IPS-18a (cell line): ENCODE measurements at regions not wholly inside any gene's neighbourhood (a gene's known extent, or its start where the extent isn't known, plus 50 kb on each side); places are given as distances from the start of the nearest gene placed in this dataset.

ENCODE experiments used
- H3K27ac ChIP-seq: one replicate; pipeline ENCODE4 v1.5.1; 2013; ENCODE audit warnings: low read length
- H3K27me3 ChIP-seq: one replicate; pipeline ENCODE4 v1.6.1; 2013; ENCODE audit warnings: mild to moderate bottlenecking, low read length; ENCODE audit not compliant: control insufficient read depth, insufficient read depth
- H3K36me3 ChIP-seq: one replicate; pipeline ENCODE4 v1.6.1; 2013; ENCODE audit warnings: low read depth, low read length; ENCODE audit not compliant: control insufficient read depth
- H3K4me1 ChIP-seq: one replicate; pipeline ENCODE4 v1.6.1; 2013; ENCODE audit warnings: low read depth, low read length; ENCODE audit not compliant: control insufficient read depth
- H3K4me3 ChIP-seq: one replicate; pipeline ENCODE4 v1.5.1; 2013; ENCODE audit warnings: low read length
- H3K9ac ChIP-seq: one replicate; pipeline ENCODE4 v1.6.1; 2013; ENCODE audit warnings: mild to moderate bottlenecking, low read length, moderate library complexity
- H3K9me3 ChIP-seq: one replicate; pipeline ENCODE4 v1.6.1; 2013; ENCODE audit warnings: low read depth, low read length; ENCODE audit not compliant: control insufficient read depth

DNA sequence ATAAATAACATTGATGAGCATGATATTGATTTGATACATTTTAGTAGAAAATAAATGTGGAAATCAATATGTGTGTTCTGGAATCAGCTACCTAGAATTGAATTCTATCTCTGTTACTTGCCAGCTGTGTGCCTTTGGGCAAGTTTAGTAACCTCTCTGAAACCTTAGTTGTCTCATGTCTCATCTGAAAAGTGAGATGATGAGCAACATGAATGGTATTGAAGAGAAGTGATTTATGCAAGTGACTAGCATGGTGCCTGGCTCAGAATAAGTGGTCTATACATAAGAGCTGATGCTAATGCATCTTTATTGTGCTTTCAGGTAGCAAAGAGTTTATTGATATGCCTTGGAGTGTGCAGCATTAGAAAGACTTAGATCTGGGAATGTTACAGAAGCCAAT lies 383.3 kb downstream of the PRDM2 start:
- H3K27me3 ChIP-seq, result no peaks in the 10 kb centered on the region
- H3K36me3 ChIP-seq, result no peaks in the 10 kb centered on the region

DNA sequence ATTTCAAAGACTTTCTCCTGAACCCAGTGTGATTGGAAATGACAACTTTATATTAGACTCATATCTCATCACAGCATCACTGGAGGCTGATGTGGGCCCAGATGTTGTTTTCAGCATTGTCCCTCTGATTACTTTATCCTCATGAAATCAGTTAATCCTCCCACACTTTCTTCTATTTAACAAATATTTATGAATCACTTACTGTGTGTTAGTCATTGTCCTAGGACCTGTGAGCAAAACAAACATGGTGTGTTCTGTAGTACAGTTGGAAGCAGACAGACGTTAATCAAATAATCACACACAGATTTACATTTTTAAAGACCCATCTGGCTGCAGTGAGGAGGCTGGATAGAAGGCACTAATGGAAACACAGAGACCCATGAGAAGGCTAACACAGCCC lies 383.7 kb downstream of the PRDM2 start:
- H3K9me3 ChIP-seq, result no peaks in the 10 kb centered on the region
- H3K4me3 ChIP-seq, result no peak overlapping the region
- peaks cover 10% of the 10 kb centered on the region for H3K4me1 ChIP-seq
- no peaks in the 10 kb centered on the region for H3K36me3 ChIP-seq
- H3K27me3 ChIP-seq, result no peaks in the 10 kb centered on the region
- H3K27ac ChIP-seq, result no peak overlapping the region
- H3K9ac ChIP-seq, result no peak overlapping the region

More for the DNA sequence above, 383.3 kb downstream of the PRDM2 start:
- Histone ChIP-seq H3K9me3 (no peaks in the 10 kb centered on the region), H3K27ac (no peak overlapping the region), H3K4me1 (peaks cover 10% of the 10 kb centered on the region), H3K4me3 (no peak overlapping the region), H3K9ac (no peak overlapping the region)

DNA sequence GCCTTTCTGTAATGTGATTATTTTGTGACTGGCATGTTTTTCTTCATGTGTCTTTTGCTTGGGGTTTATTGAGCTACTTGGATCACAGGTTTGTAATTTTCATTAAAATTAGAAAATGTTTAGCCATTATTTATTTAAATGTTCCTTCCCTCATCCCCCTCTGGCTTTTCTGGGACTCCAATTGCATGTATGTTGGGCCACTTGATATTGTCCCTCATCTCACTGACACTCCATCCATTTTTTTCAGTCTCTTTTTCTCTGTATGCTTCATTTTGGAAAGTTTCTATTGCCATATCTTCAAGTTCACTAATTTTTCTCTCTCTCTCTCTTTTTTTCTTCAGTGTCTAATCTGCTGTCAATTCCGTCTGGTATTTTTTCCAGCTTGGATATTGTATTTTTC lies 390.1 kb downstream of the PRDM2 start:
- H3K27me3 ChIP-seq, result no peaks in the 10 kb centered on the region
- no peak overlapping the region for H3K27ac ChIP-seq
- peaks cover 8% of the 10 kb centered on the region for H3K9me3 ChIP-seq
- no peaks in the 10 kb centered on the region for H3K4me1 ChIP-seq
- H3K36me3 ChIP-seq, result no peaks in the 10 kb centered on the region
- H3K9ac ChIP-seq, result no peak overlapping the region
- H3K4me3 ChIP-seq, result no peak overlapping the region

DNA sequence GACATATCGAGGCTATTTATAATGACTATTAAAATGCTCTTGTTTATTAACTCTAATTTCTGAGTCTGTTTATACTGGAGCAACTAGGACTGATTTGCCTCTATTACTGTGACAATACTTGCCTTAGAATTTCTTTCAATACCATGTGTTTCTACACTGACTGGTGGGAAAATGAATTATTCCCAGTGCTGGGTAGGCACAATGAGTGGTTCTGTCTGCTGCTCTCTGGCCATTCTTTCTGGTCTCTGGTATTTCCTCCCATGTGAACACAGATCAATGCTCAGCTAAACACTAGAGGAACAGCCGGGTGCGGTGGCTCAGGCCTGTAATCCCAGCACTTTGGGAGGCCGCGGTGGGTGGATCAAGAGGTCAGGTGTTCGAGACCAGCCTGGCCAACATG lies 390.5 kb downstream of the PRDM2 start:
- Histone ChIP-seq H3K9me3 (peaks cover 8% of the 10 kb centered on the region), H3K9ac (no peak overlapping the region), H3K36me3 (no peaks in the 10 kb centered on the region), H3K4me1 (no peaks in the 10 kb centered on the region), H3K4me3 (no peak overlapping the region), H3K27me3 (no peaks in the 10 kb centered on the region), H3K27ac (no peak overlapping the region)

DNA sequence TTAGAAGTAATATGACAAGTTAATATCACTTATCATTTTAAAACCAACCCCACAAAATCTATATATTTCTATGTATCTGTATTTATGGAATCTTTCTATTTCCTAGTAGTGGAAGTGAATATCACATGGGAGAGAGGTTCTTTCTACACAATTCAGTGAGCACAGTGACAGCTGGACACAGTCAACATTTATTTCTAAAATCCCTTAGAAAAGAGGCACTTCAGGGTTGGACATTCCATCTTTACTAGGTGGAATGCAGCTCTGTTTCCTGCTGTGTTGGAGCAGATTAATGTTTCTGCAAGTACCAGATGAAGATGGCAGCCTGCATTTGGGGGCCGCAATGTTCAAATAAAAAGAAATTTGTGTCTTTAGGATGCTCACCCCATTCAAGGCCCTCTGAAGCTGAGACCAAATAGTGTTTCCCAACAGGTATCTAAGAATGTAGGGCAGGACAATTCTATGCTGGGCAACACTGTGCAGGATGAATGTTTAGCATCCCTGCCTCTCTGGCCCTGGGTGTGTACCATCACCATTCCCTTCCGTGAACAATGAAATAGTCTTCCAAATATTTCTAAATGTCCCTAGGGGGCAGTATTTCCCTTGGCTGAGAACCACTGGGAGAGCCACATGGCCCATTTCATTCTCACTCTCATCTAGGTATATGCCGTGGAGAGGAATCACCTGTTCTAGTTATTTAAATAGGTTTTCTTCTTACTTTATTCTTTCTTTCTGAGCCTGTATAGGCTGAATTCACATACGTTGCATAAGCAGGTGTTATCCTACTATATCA lies 394.8 kb downstream of the PRDM2 start:
- Histone ChIP-seq H3K27ac (no peak overlapping the region), H3K9me3 (peaks cover 8% of the 10 kb centered on the region), H3K4me3 (no peak overlapping the region), H3K36me3 (no peaks in the 10 kb centered on the region), H3K9ac (no peak overlapping the region), H3K4me1 (peaks cover 11% of the 10 kb centered on the region), H3K27me3 (no peaks in the 10 kb centered on the region)

DNA sequence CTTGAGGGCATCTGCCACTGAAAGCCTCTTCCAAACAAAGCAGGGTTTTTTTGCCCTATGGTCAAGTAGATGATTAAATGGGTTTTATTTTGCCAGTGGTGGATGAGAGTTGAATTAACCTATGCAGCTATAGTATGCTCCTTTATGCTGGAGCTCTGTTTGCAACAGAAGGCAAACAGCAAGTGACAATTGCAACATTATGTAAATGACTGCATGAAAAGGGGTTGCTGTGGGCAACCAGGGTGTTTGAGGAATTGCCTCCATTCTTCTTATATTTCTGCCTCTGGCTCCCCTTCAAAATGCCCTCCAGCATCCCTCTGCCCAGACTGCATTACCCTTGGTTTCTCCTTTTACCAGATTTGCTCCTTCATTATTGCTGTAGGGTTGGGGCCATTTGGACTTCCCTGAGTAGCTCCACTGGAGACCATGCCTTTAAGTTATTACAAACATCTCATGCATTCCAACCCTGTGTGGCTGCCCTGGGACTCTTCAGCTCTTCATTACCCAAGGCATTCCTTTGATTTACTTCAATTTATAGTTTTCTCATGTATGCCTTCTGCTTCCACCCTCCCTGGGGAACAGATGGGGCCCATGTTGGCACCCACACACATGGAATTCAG lies 398.4 kb downstream of the PRDM2 start:
- Histone ChIP-seq H3K4me3 (no peak overlapping the region), H3K9ac (no peak overlapping the region), H3K27me3 (no peaks in the 10 kb centered on the region), H3K27ac (no peak overlapping the region), H3K4me1 (peaks cover 11% of the 10 kb centered on the region), H3K36me3 (no peaks in the 10 kb centered on the region), H3K9me3 (no peaks in the 10 kb centered on the region)

DNA sequence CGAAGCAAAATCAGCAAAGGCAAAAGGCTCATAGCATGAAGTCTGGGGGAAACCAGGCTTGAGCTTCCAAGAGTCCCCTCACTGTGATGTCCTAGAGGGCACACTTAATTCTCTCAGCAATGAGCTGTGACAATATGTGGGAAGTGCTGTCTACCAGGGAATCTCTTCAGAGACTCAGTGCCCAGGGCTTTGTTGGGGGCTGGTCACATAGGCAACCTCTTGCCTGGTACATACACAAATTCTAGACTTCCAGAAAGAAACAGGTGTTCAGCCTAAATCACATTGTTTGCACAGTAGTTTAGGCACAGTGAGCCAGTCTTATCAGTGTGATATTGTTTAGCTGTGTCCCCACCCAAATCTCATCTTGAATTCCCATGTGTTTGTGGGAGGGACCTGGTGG lies 400.5 kb downstream of the PRDM2 start:
- no peak overlapping the region for H3K27ac ChIP-seq
- no peaks in the 10 kb centered on the region for H3K9me3 ChIP-seq
- no peaks in the 10 kb centered on the region for H3K27me3 ChIP-seq
- H3K4me3 ChIP-seq, result no peak overlapping the region
- H3K4me1 ChIP-seq, result peaks cover 11% of the 10 kb centered on the region
- H3K36me3 ChIP-seq, result no peaks in the 10 kb centered on the region
- H3K9ac ChIP-seq, result no peak overlapping the region

DNA sequence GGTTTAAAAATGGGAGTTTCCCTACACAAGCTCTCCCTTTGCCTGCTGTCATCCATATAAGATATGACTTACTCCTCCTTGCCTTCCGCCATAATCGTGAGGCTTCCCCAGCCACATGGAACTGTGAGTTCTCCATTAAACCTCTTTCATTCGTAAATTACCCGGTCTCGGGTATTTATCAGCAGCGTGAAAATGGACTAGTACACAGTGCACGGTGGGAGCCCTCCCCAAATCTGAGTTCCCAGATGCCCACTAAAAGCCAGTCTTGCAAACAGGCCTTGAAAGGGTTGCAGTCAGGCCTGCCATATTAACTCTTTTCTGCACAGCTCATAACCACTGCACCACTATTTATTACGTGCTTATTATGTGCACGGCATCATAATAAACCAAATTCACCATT lies 400.9 kb downstream of the PRDM2 start:
- Histone ChIP-seq H3K27me3 (no peaks in the 10 kb centered on the region), H3K9ac (no peak overlapping the region), H3K4me1 (peaks cover 11% of the 10 kb centered on the region), H3K36me3 (no peaks in the 10 kb centered on the region), H3K27ac (no peak overlapping the region), H3K4me3 (no peak overlapping the region), H3K9me3 (no peaks in the 10 kb centered on the region)

DNA sequence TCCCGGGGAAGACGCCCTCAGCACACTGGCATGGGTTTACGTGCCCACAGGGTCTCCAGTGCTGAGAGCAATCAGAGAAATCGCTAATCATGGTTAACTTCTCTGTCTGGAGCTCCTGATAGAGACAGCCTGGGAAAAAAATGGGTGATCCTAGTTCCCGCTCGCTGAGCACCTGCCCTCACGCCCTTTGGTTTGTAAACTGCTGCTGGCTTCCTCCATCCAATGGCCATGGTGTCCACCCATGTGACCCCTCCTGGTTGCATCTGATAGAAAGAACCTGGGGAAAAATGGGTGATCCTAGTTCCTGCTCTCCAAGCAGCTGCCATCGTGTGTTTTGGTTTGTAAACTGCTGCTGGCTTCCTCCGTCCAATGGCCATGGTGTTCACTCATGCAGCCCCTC lies 402.2 kb downstream of the PRDM2 start:
- no peaks in the 10 kb centered on the region for H3K27me3 ChIP-seq
- H3K4me3 ChIP-seq, result no peak overlapping the region
- no peak overlapping the region for H3K9ac ChIP-seq
- no peaks in the 10 kb centered on the region for H3K9me3 ChIP-seq
- no peak overlapping the region for H3K27ac ChIP-seq
- H3K4me1 ChIP-seq, result peaks cover 11% of the 10 kb centered on the region
- H3K36me3 ChIP-seq, result no peaks in the 10 kb centered on the region

DNA sequence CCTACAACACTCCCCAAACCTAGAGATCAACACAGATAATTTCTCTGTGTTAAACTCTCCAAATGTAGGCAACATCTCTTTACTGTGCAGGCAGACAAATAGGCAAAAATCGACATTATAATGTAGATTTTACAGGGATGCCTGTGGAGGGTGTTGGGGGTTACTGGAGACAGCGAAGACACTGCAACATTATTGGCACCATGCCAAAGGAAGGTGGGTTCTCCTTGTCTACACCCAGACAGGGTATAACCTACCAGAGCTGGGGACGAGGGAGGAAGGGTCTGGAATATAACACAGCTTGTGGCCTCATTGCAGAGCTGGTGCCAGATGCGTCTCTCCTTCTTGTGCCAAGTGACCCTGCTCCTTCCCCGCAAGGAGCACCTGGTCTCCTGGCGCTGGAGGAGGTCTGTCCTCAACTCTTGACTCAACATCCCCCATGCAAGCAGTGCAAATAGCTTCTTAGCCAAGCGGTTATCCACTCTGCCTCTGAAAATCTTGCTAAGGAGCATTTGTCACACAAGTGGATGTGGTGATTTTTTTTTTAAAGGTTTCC lies 404.0 kb downstream of the PRDM2 start:
- H3K27ac ChIP-seq, result no peak overlapping the region
- H3K4me3 ChIP-seq, result no peak overlapping the region
- H3K27me3 ChIP-seq, result no peaks in the 10 kb centered on the region
- no peaks in the 10 kb centered on the region for H3K36me3 ChIP-seq
- no peaks in the 10 kb centered on the region for H3K9me3 ChIP-seq
- no peak overlapping the region for H3K9ac ChIP-seq
- peaks cover 3% of the 10 kb centered on the region for H3K4me1 ChIP-seq

DNA sequence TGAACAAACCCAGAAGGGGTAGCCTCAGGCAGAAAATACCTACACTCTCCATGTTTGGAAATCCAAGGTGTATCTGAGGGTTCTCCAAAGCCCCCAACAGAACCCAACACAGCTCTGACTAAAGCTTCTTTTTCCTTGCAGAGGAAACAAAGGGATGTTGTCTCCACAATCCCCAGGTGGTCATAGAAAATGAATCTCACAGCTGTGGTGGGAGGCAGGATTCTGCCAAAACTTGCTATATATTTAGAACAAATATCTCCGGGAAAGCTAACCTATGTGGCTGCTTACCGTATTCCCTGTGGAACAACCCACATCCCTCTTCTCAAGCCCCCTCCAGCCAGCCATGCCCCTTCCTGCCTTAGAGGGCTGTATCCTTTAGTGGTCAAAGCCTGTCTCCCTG lies 406.1 kb downstream of the PRDM2 start:
- H3K27me3 ChIP-seq, result no peaks in the 10 kb centered on the region
- H3K9me3 ChIP-seq, result no peaks in the 10 kb centered on the region
- H3K9ac ChIP-seq, result no peak overlapping the region
- no peaks in the 10 kb centered on the region for H3K4me1 ChIP-seq
- no peak overlapping the region for H3K4me3 ChIP-seq
- no peak overlapping the region for H3K27ac ChIP-seq
- no peaks in the 10 kb centered on the region for H3K36me3 ChIP-seq
